HCT116 (cell line): ENCODE measurements at regions not wholly inside any gene's neighbourhood (a gene's known extent, or its start where the extent isn't known, plus 50 kb on each side); places are given as distances from the start of the nearest gene placed in this dataset.

Experiments used
- ATAC-seq: fragments of 200-7000 bp; cut with Tn5 transposase; 2 replicates; pipeline ENCODE4 v1.9.1; 2020; ENCODE audit warnings: mild to moderate bottlenecking, moderate library complexity
- BruUV-seq: library from RNA; stranded (reverse); fragments of 400-500 nt; replicated peaks from 2 replicates; lab custom pipeline; 2021; lab: Mats Ljungman, UMichigan
- CTCF ChIA-PET: fragments of 300-600 bp; sonication (Branson Sonifier 250); formaldehyde crosslinking; loops from one replicate; lab custom pipeline; 2021; ENCODE audit warnings: antibody characterized with exemption; lab: Charles Lee
- POLR2A ChIA-PET: fragments of 300-600, 350-600 bp; sonication (Branson Sonifier 250); formaldehyde crosslinking; loops from one replicate; lab custom pipeline; 2021; ENCODE audit warnings: antibody characterized with exemption; lab: Charles Lee
- RAD21 ChIA-PET, 2 experiments: fragments of 300-600 bp; sonication (Branson Sonifier 250); formaldehyde crosslinking; loops; one replicate each; lab custom pipeline; 2023; ENCODE audit warnings: low total read pairs in 2 of 2; ENCODE audit not compliant: uncharacterized antibody in 2 of 2, unreplicated experiment in 2 of 2, low non-redundant PET in 1 of 2; lab: Charles Lee
- DNase-seq: peaks from one replicate; pipeline ENCODE4 v3.0.0-alpha.2; 2010; ENCODE audit warnings: low read depth, low spot score
- H2AFZ ChIP-seq: fragments of 200-600 bp; shearing (Covaris generic), sonication (generic); 2 replicates; pipeline ENCODE4 v1.6.1; 2017; ENCODE audit warnings: low read depth, mixed run types, mixed read lengths, antibody characterized with exemption, low read length; ENCODE audit not compliant: poor library complexity, severe bottlenecking
- H3K27ac ChIP-seq: 2 replicates; pipeline ENCODE4 v1.5.1; 2012; ENCODE audit warnings: low read depth, low read length
- H3K27me3 ChIP-seq: fragments of 200-600 bp; sonication (generic); 2 replicates; pipeline ENCODE4 v1.6.1; 2016; ENCODE audit warnings: mixed run types, low read length, mixed read lengths; ENCODE audit not compliant: insufficient read depth
- H3K36me3 ChIP-seq, 2 experiments: fragments of 200-500 bp in 1 of 2; fragments of 200-600 bp in 1 of 2; sonication (Bioruptor generic) in 1 of 2; sonication (generic) in 1 of 2; 2 replicates each; pipeline versions ENCODE4 v1.5.1 to v1.6.1; 2014 to 2016; ENCODE audit warnings: low read length in 2 of 2, inconsistent platforms in 1 of 2, mixed read lengths in 1 of 2, mixed run types in 1 of 2; ENCODE audit not compliant: insufficient read depth in 2 of 2, control insufficient read depth in 1 of 2
- H3K4me1 ChIP-seq, 2 experiments: fragments of 200-600 bp in 1 of 2; sonication (generic) in 1 of 2; 2 replicates each; pipeline versions ENCODE4 v1.5.1 to v1.6.1; 2012 to 2017; ENCODE audit warnings: low read length in 2 of 2, inconsistent platforms in 1 of 2, mild to moderate bottlenecking in 1 of 2, mixed read lengths in 1 of 2, mixed run types in 1 of 2, moderate library complexity in 1 of 2; ENCODE audit not compliant: insufficient read depth in 2 of 2, control insufficient read depth in 1 of 2
- H3K4me2 ChIP-seq: fragments of 200-600 bp; sonication (generic); 2 replicates; pipeline ENCODE4 v1.6.1; 2017; ENCODE audit warnings: mixed run types, low read length, mixed read lengths
- H3K4me3 ChIP-seq, 2 experiments: fragments of 200-600 bp in 1 of 2; sonication (generic) in 1 of 2; replicated peaks in 1 of 2; 2 replicates each; pipeline ENCODE4 v1.5.1; 2011 to 2016; ENCODE audit warnings: low read length in 2 of 2, control low read depth in 1 of 2, low read depth in 1 of 2, mild to moderate bottlenecking in 1 of 2, mixed read lengths in 1 of 2, mixed run types in 1 of 2
- H3K79me2 ChIP-seq: fragments of 200-600 bp; sonication (generic); 2 replicates; pipeline ENCODE4 v1.6.1; 2017; ENCODE audit warnings: mild to moderate bottlenecking, mixed run types, low read length, moderate library complexity, mixed read lengths; ENCODE audit not compliant: insufficient read depth
- H3K9ac ChIP-seq: fragments of 200-600 bp; sonication (generic); 2 replicates; pipeline ENCODE4 v1.6.1; 2016; ENCODE audit warnings: low read length, mixed read lengths
- H3K9me2 ChIP-seq: fragments of 200-600 bp; sonication (generic), shearing (Covaris generic); 2 replicates; pipeline ENCODE4 v1.6.1; 2017; ENCODE audit warnings: mixed run types, mild to moderate bottlenecking, moderate library complexity; ENCODE audit not compliant: insufficient read depth
- H3K9me3 ChIP-seq, 2 experiments: fragments of 200-500 bp in 1 of 2; fragments of 200-600 bp in 1 of 2; sonication (Bioruptor generic) in 1 of 2; sonication (generic) in 1 of 2; 2 replicates each; pipeline ENCODE4 v1.6.1; 2014 to 2017; ENCODE audit warnings: low read length in 2 of 2, mixed read lengths in 2 of 2, inconsistent platforms in 1 of 2, low read depth in 1 of 2, mild to moderate bottlenecking in 1 of 2, mixed run types in 1 of 2, moderate library complexity in 1 of 2; ENCODE audit not compliant: control insufficient read depth in 1 of 2, insufficient read depth in 1 of 2
- H4K20me1 ChIP-seq: fragments of 200-600 bp; sonication (generic), shearing (Covaris generic); 2 replicates; pipeline ENCODE4 v1.6.1; 2017; ENCODE audit warnings: mixed run types, mild to moderate bottlenecking, moderate library complexity; ENCODE audit not compliant: insufficient read depth
- CEBPB ChIP-seq: IDR thresholded peaks from 2 replicates; pipeline ENCODE4 v1.6.1; 2012; ENCODE audit warnings: low read depth
- CTCF ChIP-seq, 3 experiments: fragments of 200-600 bp in 1 of 3; sonication (generic) in 1 of 3; IDR thresholded peaks in 2 of 3; conservative IDR thresholded peaks in 1 of 3; 2 replicates each; pipeline ENCODE4 v1.5.1; 2012 to 2017; ENCODE audit warnings: low read depth in 2 of 3, low read length in 2 of 3, antibody characterized with exemption in 1 of 3, borderline replicate concordance in 1 of 3, control low read depth in 1 of 3, mild to moderate bottlenecking in 1 of 3, mixed read lengths in 1 of 3, mixed run types in 1 of 3, moderate library complexity in 1 of 3; ENCODE audit not compliant: insufficient read depth in 1 of 3
- ELF1 ChIP-seq: IDR thresholded peaks from 2 replicates; pipeline ENCODE4 v1.6.1; 2012; ENCODE audit warnings: low read depth, borderline replicate concordance
- MAX ChIP-seq: IDR thresholded peaks from 2 replicates; pipeline ENCODE4 v1.6.1; 2012
- POLR2A ChIP-seq: IDR thresholded peaks from 2 replicates; pipeline ENCODE4 v1.7.0; 2011; ENCODE audit warnings: borderline replicate concordance; ENCODE audit not compliant: insufficient read depth, insufficient read length; ENCODE audit errors: extremely low read depth
- POLR2AphosphoS5 ChIP-seq: IDR thresholded peaks from 2 replicates; pipeline ENCODE4 v1.6.1; 2011; ENCODE audit warnings: mild to moderate bottlenecking, low read depth, low read length, moderate library complexity
- RAD21 ChIP-seq: IDR thresholded peaks from 2 replicates; pipeline ENCODE4 v1.6.1; 2012; ENCODE audit warnings: low read depth, mild to moderate bottlenecking
- REST ChIP-seq: IDR thresholded peaks from 2 replicates; pipeline ENCODE4 v1.6.1; 2012; ENCODE audit warnings: low read depth
- SIN3A ChIP-seq: IDR thresholded peaks from 2 replicates; pipeline ENCODE4 v1.6.1; 2012; ENCODE audit warnings: low read depth
- SP1 ChIP-seq: IDR thresholded peaks from 2 replicates; pipeline ENCODE4 v1.6.1; 2012; ENCODE audit warnings: low read depth
- SRF ChIP-seq: IDR thresholded peaks from 2 replicates; pipeline ENCODE4 v1.6.1; 2012; ENCODE audit warnings: low read depth
- YY1 ChIP-seq: IDR thresholded peaks from 2 replicates; pipeline ENCODE4 v1.6.1; 2011; ENCODE audit warnings: low read length, low read depth, moderate library complexity, mild to moderate bottlenecking; ENCODE audit not compliant: insufficient replicate concordance; ENCODE audit errors: extremely low read depth
- ZBTB33 ChIP-seq: IDR thresholded peaks from 2 replicates; pipeline ENCODE4 v1.6.1; 2011; ENCODE audit warnings: mild to moderate bottlenecking, low read length, moderate library complexity; ENCODE audit not compliant: insufficient replicate concordance; ENCODE audit errors: extremely low read depth
- ZFX ChIP-seq: fragments of 450-650 bp; IDR thresholded peaks from 2 replicates; pipeline ENCODE4 v1.6.1; 2017
- intact Hi-C: fragments of 100-400 bp; cut with micrococcal nuclease; formaldehyde crosslinking; loops from 2 replicates; pipeline ENCODE4 v1.10.0; 2022

GRCh38 chr11:130787092-130787616 is 129.1 kb downstream of the SNX19 start:
- ChIA-PET POLR2A (no interaction called here), RAD21 (no interaction called here), CTCF (no interaction called here)
- Histone ChIP-seq H3K4me2 (no peak overlapping the region), H3K4me1 (no peaks in the 10 kb centered on the region; a peak in 1 of 4 replicates), H2AFZ (no peak overlapping the region), H3K27me3 (no peaks in the 10 kb centered on the region), H3K9me3 (no peaks in the 10 kb centered on the region), H3K36me3 (no peaks in the 10 kb centered on the region), H3K9me2 (no peaks in the 10 kb centered on the region), H4K20me1 (no peaks in the 10 kb centered on the region), H3K79me2 (no peaks in the 10 kb centered on the region), H3K4me3 (no peak overlapping the region), H3K27ac (no peak overlapping the region), H3K9ac (no peak overlapping the region)
- TF ChIP-seq REST (no peak), SP1 (no peak), MAX (no peak), ZBTB33 (no peak), RAD21 (no peak), YY1 (no peak), CTCF (IDR thresholded peaks at IDR 0.05 in 2 of 3, conservative IDR thresholded peaks at IDR 0.05 in 1 of 3; ENCODE audit: borderline replicate concordance in 1 of 3, insufficient read depth in 1 of 3, low read depth in 2 of 3, low read length in 2 of 3) (no peak), POLR2A (no peak), CEBPB (no peak), SIN3A (no peak), ELF1 (no peak), POLR2AphosphoS5 (no peak), ZFX (no peak), SRF (no peak)
- DNase-seq (no peak), ATAC-seq (no peak)
- intact Hi-C loops = no loop called here
- no TSS peak for BruUV-seq
